ENCODE measurements at regions not wholly inside any gene's neighbourhood (a gene's known extent, or its start where the extent isn't known, plus 50 kb on each side); places are given as distances from the start of the nearest gene placed in this dataset.

- ATAC-seq (no peak), DNase-seq (no peak)
- H3K27ac ChIP-seq, result no peak overlapping the region
- no peaks in the 10 kb centered on the region for H3K27me3 ChIP-seq
- no peak overlapping the region for H3K4me3 ChIP-seq
- H3K9me3 ChIP-seq, result peaks cover 0 to 20% of the 10 kb centered on the region in 2 donors
- no peaks in the 10 kb centered on the region for H3K4me1 ChIP-seq
- intact Hi-C loops (cut with DNase I), result no loop called here
- no peak for TF ChIP-seq CTCF (IDR thresholded peaks at IDR 0.05)
- H3K36me3 ChIP-seq, result no peaks in the 10 kb centered on the region
Observed at GRCh38 chr4:117847849-117848248, 186.4 kb upstream of the NDST3 start.

GRCh38 chr4:117868201-117868600 lies 166.1 kb upstream of the NDST3 start:
- no peak for TF ChIP-seq CTCF (IDR thresholded peaks at IDR 0.05)
- Histone ChIP-seq H3K4me1 (no peaks in the 10 kb centered on the region), H3K4me3 (no peak overlapping the region), H3K27me3 (no peaks in the 10 kb centered on the region), H3K9me3 (no peaks in the 10 kb centered on the region), H3K36me3 (no peaks in the 10 kb centered on the region), H3K27ac (no peak overlapping the region)
- DNase-seq (no peak), ATAC-seq (no peak)
- intact Hi-C loops (cut with DNase I), result no loop called here

- Histone ChIP-seq H3K36me3 (no peaks in the 10 kb centered on the region), H3K9me3 (no peaks in the 10 kb centered on the region), H3K27me3 (no peaks in the 10 kb centered on the region), H3K4me3 (no peak overlapping the region), H3K4me1 (no peaks in the 10 kb centered on the region), H3K27ac (no peak overlapping the region)
- intact Hi-C loops (cut with DNase I), result no loop called here
- no peak for TF ChIP-seq CTCF (IDR thresholded peaks at IDR 0.05)
- DNase-seq (no peak), ATAC-seq (no peak)
Observed at GRCh38 chr4:117873779-117874178, 160.5 kb upstream of the NDST3 start.

- Histone ChIP-seq H3K4me1 (no peaks in the 10 kb centered on the region), H3K27me3 (no peaks in the 10 kb centered on the region), H3K27ac (no peak overlapping the region), H3K9me3 (no peaks in the 10 kb centered on the region), H3K36me3 (no peaks in the 10 kb centered on the region), H3K4me3 (no peak overlapping the region)
- no peak for ATAC-seq
- no peak for TF ChIP-seq CTCF (IDR thresholded peaks at IDR 0.05)
- no peak for DNase-seq
- intact Hi-C loops (cut with DNase I), result no loop called here
Observed at GRCh38 chr4:117874216-117874615, 160.1 kb upstream of the NDST3 start.

- intact Hi-C loops (cut with DNase I), result loop anchor here in 1 of 2 donors (10.0 kb wide), 1 partner anchor 985 kb away; no protein-coding TSS in a partner anchor
- no peak for TF ChIP-seq CTCF (IDR thresholded peaks at IDR 0.05)
Observed at GRCh38 chr4:117889978-117890377, 144.3 kb upstream of the NDST3 start.

More at GRCh38 chr4:117889978-117890377, 144.3 kb upstream of the NDST3 start:
- Histone ChIP-seq H3K9me3 (peaks cover 0 to under 1% of the 10 kb centered on the region in 2 donors), H3K36me3 (no peaks in the 10 kb centered on the region), H3K27me3 (no peaks in the 10 kb centered on the region), H3K4me3 (no peak overlapping the region), H3K4me1 (no peaks in the 10 kb centered on the region), H3K27ac (no peak overlapping the region)
- DNase-seq (peak in 1 of 4 donors; percentile 18), ATAC-seq (no peak)

Measured in left lung (tissue), 4 donors.